ENCODE measurements at regions not wholly inside any gene's neighbourhood (a gene's known extent, or its start where the extent isn't known, plus 50 kb on each side); places are given as distances from the start of the nearest gene placed in this dataset.
A peak's percentile ranks its signal among the peaks of the same experiment; 100 is the strongest.

- H3K9me2 ChIP-seq (replicated peaks; ENCODE audit: insufficient read depth, low read length), result no peaks in the 10 kb centered on the region
- no peaks in the 10 kb centered on the region for H3K27me3 ChIP-seq (ENCODE audit: low read length)
- peak overlapping the region; percentile 46 for H2AFZ ChIP-seq (ENCODE audit: low read depth, low read length, severe bottlenecking)
- H3K9me3 ChIP-seq (ENCODE audit: insufficient read depth, low read length), result no peaks in the 10 kb centered on the region
- TF ChIP-seq CTCF (IDR thresholded peaks at IDR 0.05; ENCODE audit: insufficient read depth, low read length, poor library complexity, severe bottlenecking), result no peak
- TF ChIP-seq EZH2phosphoT487 (conservative IDR thresholded peaks at IDR 0.05; ENCODE audit: low read length), result no peak
- H3K79me2 ChIP-seq (ENCODE audit: insufficient read depth, low read length), result no peaks in the 10 kb centered on the region
- no peaks in the 10 kb centered on the region for H3K36me3 ChIP-seq (ENCODE audit: low read length)
- H3K4me3 ChIP-seq (ENCODE audit: insufficient read depth, low read length, poor library complexity, severe bottlenecking), result no peak overlapping the region
- H3K27ac ChIP-seq (ENCODE audit: low read depth, low read length), result no peak overlapping the region
- H3K4me2 ChIP-seq (ENCODE audit: low read depth, low read length, poor library complexity, severe bottlenecking), result no peak overlapping the region
- no peaks in the 10 kb centered on the region for H4K20me1 ChIP-seq (ENCODE audit: low read depth, low read length)
- H3K9ac ChIP-seq (ENCODE audit: low read length), result no peak overlapping the region
- H3F3A ChIP-seq (ENCODE audit: insufficient read depth), result no peaks in the 10 kb centered on the region
Measured at GRCh38 chr13:63189712-63190111, 1774.1 kb upstream of the PCDH20 start.

GRCh38 chr13:63184693-63185092 lies 1769.0 kb upstream of the PCDH20 start:
- Histone ChIP-seq H3K27ac (ENCODE audit: low read depth, low read length) (no peak overlapping the region), H3K9ac (ENCODE audit: low read length) (no peak overlapping the region), H3F3A (ENCODE audit: insufficient read depth) (no peaks in the 10 kb centered on the region), H3K4me3 (ENCODE audit: insufficient read depth, low read length, poor library complexity, severe bottlenecking) (no peak overlapping the region), H3K9me2 (replicated peaks; ENCODE audit: insufficient read depth, low read length) (no peaks in the 10 kb centered on the region), H3K4me2 (ENCODE audit: low read depth, low read length, poor library complexity, severe bottlenecking) (no peak overlapping the region), H2AFZ (ENCODE audit: low read depth, low read length, severe bottlenecking) (no peak overlapping the region), H3K36me3 (ENCODE audit: low read length) (no peaks in the 10 kb centered on the region), H3K27me3 (ENCODE audit: low read length) (no peaks in the 10 kb centered on the region), H4K20me1 (ENCODE audit: low read depth, low read length) (no peaks in the 10 kb centered on the region), H3K79me2 (ENCODE audit: insufficient read depth, low read length) (no peaks in the 10 kb centered on the region), H3K9me3 (ENCODE audit: insufficient read depth, low read length) (no peaks in the 10 kb centered on the region)
- TF ChIP-seq EZH2phosphoT487 (conservative IDR thresholded peaks at IDR 0.05; ENCODE audit: low read length) (no peak), CTCF (IDR thresholded peaks at IDR 0.05; ENCODE audit: insufficient read depth, low read length, poor library complexity, severe bottlenecking) (no peak)

- no peak overlapping the region for H2AFZ ChIP-seq (ENCODE audit: low read depth, low read length, severe bottlenecking)
Measured at GRCh38 chr13:63175536-63175935, 1759.9 kb upstream of the PCDH20 start.

More at GRCh38 chr13:63175536-63175935, 1759.9 kb upstream of the PCDH20 start:
- Histone ChIP-seq H3K9me3 (ENCODE audit: insufficient read depth, low read length) (no peaks in the 10 kb centered on the region), H3K9me2 (replicated peaks; ENCODE audit: insufficient read depth, low read length) (no peaks in the 10 kb centered on the region), H3F3A (ENCODE audit: insufficient read depth) (no peaks in the 10 kb centered on the region), H3K27me3 (ENCODE audit: low read length) (no peaks in the 10 kb centered on the region), H3K36me3 (ENCODE audit: low read length) (no peaks in the 10 kb centered on the region), H4K20me1 (ENCODE audit: low read depth, low read length) (no peaks in the 10 kb centered on the region), H3K4me3 (ENCODE audit: insufficient read depth, low read length, poor library complexity, severe bottlenecking) (no peak overlapping the region), H3K27ac (ENCODE audit: low read depth, low read length) (no peak overlapping the region), H3K9ac (ENCODE audit: low read length) (no peak overlapping the region), H3K79me2 (ENCODE audit: insufficient read depth, low read length) (no peaks in the 10 kb centered on the region), H3K4me2 (ENCODE audit: low read depth, low read length, poor library complexity, severe bottlenecking) (no peak overlapping the region)
- no peak for TF ChIP-seq CTCF (IDR thresholded peaks at IDR 0.05; ENCODE audit: insufficient read depth, low read length, poor library complexity, severe bottlenecking)
- no peak for TF ChIP-seq EZH2phosphoT487 (conservative IDR thresholded peaks at IDR 0.05; ENCODE audit: low read length)

All from SU-DHL-6 (cell line).